ENCODE measurements at regions not wholly inside any gene's neighbourhood (a gene's known extent, or its start where the extent isn't known, plus 50 kb on each side); places are given as distances from the start of the nearest gene placed in this dataset.
"Not testable (repeated sequence)": the region's sequence is repeated elsewhere in the genome, so short reads cannot be mapped to it uniquely, and the experiment has no call there.

DNA sequence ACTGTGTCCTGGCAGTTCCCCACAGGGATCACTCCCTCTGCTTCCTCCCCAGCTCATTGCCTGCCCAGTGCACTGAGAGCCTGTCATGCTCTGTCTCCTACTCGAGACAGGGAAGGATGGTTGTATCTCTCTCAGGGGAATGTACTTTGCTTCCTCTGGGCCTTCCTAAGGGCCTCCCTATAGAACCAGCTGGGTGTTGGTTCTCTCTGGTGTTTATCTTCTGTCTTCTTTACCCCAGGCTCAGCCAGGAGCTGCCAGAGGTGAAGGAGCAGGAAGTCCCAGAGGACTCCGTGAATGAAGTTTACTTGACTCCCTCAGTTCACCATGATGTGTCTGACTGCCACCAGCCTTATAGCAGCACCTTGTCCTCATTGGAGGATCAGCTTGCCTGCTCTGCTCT lies 330.3 kb upstream of the COX7C start:
- TF ChIP-seq RAD51 (IDR thresholded peaks at IDR 0.05); SPI1 (IDR thresholded peaks at IDR 0.05; ENCODE audit: borderline replicate concordance, insufficient read depth, low read depth, low read length): not testable (repeated sequence)
